HEK293T (cell line): ENCODE measurements at regions not wholly inside any gene's neighbourhood (a gene's known extent, or its start where the extent isn't known, plus 50 kb on each side); places are given as distances from the start of the nearest gene placed in this dataset.

ENCODE experiments used
- ARNT ChIP-seq: fragments of 450-650 bp; IDR thresholded peaks from 2 replicates; pipeline ENCODE4 v1.6.1; 2017; ENCODE audit warnings: mild to moderate bottlenecking
- BHLHE40 ChIP-seq: fragments of 450-650 bp; IDR thresholded peaks from 2 replicates; pipeline ENCODE4 v1.6.1; 2016; ENCODE audit warnings: mild to moderate bottlenecking, moderate library complexity, borderline replicate concordance
- CTBP1 ChIP-seq: fragments of 450-650 bp; IDR thresholded peaks from 2 replicates; pipeline ENCODE4 v1.6.1; 2016; ENCODE audit warnings: borderline replicate concordance
- ELF4 ChIP-seq: fragments of 450-650 bp; IDR thresholded peaks from 2 replicates; pipeline ENCODE4 v1.6.1; 2017; ENCODE audit warnings: antibody characterized with exemption
- FOXM1 ChIP-seq: fragments of 450-650 bp; IDR thresholded peaks from 2 replicates; pipeline ENCODE4 v1.6.1; 2017; ENCODE audit warnings: mild to moderate bottlenecking, borderline replicate concordance
- SP1 ChIP-seq: fragments of 450-650 bp; IDR thresholded peaks from 2 replicates; pipeline ENCODE4 v1.6.1; 2017
- TARDBP ChIP-seq: fragments of 450-650 bp; IDR thresholded peaks from 2 replicates; pipeline ENCODE4 v1.6.1; 2016
- ZNF384 ChIP-seq: fragments of 450-650 bp; IDR thresholded peaks from 2 replicates; pipeline ENCODE4 v1.6.1; 2016

DNA sequence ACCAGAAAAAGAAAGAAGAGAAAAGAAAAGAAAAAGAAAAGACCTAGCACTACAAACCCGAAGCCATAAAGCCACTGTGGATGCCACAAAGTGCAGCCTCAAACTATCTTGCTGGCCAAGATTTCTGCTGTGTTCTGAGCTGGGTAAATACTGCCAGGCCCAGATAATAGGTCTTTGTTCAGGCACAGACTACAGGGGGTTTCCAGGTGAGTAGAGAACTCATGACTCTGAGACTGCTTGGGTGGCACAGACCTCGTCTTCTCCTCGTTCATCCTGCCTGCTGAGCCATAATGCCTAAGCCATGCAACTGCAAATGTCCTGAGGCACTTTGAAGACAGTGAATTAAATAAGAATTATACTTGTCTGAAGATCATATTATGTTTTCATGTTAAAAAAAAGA is 651.8 kb downstream of the LMO4 start:
- TF ChIP-seq ARNT: no peak
- no peak for TF ChIP-seq SP1
- no peak for TF ChIP-seq ELF4
- no peak for TF ChIP-seq FOXM1
- no peak for TF ChIP-seq BHLHE40
- no peak for TF ChIP-seq ZNF384
- TF ChIP-seq TARDBP: no peak
- TF ChIP-seq CTBP1: no peak
